H9 (cell line): ENCODE measurements at regions not wholly inside any gene's neighbourhood (a gene's known extent, or its start where the extent isn't known, plus 50 kb on each side); places are given as distances from the start of the nearest gene placed in this dataset.
A peak's percentile ranks its signal among the peaks of the same experiment; 100 is the strongest.

Source experiments
- DNase-seq: peaks from one replicate; pipeline ENCODE4 v3.0.0-alpha.2; 2017
- H2AFZ ChIP-seq: one replicate; pipeline ENCODE4 v1.6.1; 2013; ENCODE audit warnings: mild to moderate bottlenecking, low read length, control low read depth, moderate library complexity
- H2AK5ac ChIP-seq: 2 replicates; pipeline ENCODE4 v1.6.1; 2013; ENCODE audit warnings: low read length, control low read depth, mixed read lengths; ENCODE audit not compliant: insufficient read length
- H2BK120ac ChIP-seq: one replicate; pipeline ENCODE4 v1.6.1; 2013; ENCODE audit warnings: low read depth, mild to moderate bottlenecking, low read length, control low read depth, inconsistent platforms; ENCODE audit not compliant: poor library complexity, severe bottlenecking
- H2BK12ac ChIP-seq: 2 replicates; pipeline ENCODE4 v1.6.1; 2013; ENCODE audit warnings: low read length, control low read depth, mixed read lengths, low read depth; ENCODE audit not compliant: insufficient read length
- H2BK15ac ChIP-seq: 2 replicates; pipeline ENCODE4 v1.6.1; 2013; ENCODE audit warnings: low read depth, low read length, control low read depth
- H2BK20ac ChIP-seq: one replicate; pipeline ENCODE4 v1.6.1; 2013; ENCODE audit warnings: low read depth, mild to moderate bottlenecking, low read length, control low read depth, inconsistent platforms; ENCODE audit not compliant: poor library complexity, severe bottlenecking
- H2BK5ac ChIP-seq: 2 replicates; pipeline ENCODE4 v1.6.1; 2013; ENCODE audit warnings: low read length, control low read depth, mixed read lengths; ENCODE audit not compliant: insufficient read length
- H3K14ac ChIP-seq: 2 replicates; pipeline ENCODE4 v1.6.1; 2013; ENCODE audit warnings: low read length, control low read depth; ENCODE audit not compliant: insufficient read depth
- H3K18ac ChIP-seq: 2 replicates; pipeline ENCODE4 v1.6.1; 2013; ENCODE audit warnings: low read depth, mild to moderate bottlenecking, mixed read lengths, low read length, control low read depth; ENCODE audit not compliant: insufficient read length
- H3K23ac ChIP-seq: 2 replicates; pipeline ENCODE4 v1.6.1; 2013; ENCODE audit warnings: low read length, control low read depth, mixed read lengths, low read depth; ENCODE audit not compliant: insufficient read length
- H3K23me2 ChIP-seq: 2 replicates; pipeline ENCODE4 v1.6.1; 2013; ENCODE audit warnings: low read depth, mild to moderate bottlenecking, mixed read lengths, low read length, control low read depth; ENCODE audit not compliant: insufficient read length, poor library complexity, severe bottlenecking
- H3K27ac ChIP-seq: 2 replicates; pipeline ENCODE4 v1.5.1; 2013; ENCODE audit warnings: low read length, control low read depth, mixed read lengths, low read depth; ENCODE audit not compliant: insufficient read length
- H3K27me3 ChIP-seq: 2 replicates; pipeline ENCODE4 v1.6.1; 2013; ENCODE audit warnings: low read length, control low read depth, inconsistent platforms; ENCODE audit not compliant: insufficient read depth
- H3K4ac ChIP-seq: 2 replicates; pipeline ENCODE4 v1.6.1; 2013; ENCODE audit warnings: low read depth, mild to moderate bottlenecking, control low read depth, inconsistent platforms, low read length, moderate library complexity
- H3K4me1 ChIP-seq: 2 replicates; pipeline ENCODE4 v1.6.1; 2013; ENCODE audit warnings: low read length, control low read depth, inconsistent platforms; ENCODE audit not compliant: insufficient read depth
- H3K4me2 ChIP-seq: 2 replicates; pipeline ENCODE4 v1.6.1; 2013; ENCODE audit warnings: low read length, control low read depth, mixed read lengths; ENCODE audit not compliant: insufficient read length, insufficient read depth
- H3K56ac ChIP-seq: 2 replicates; pipeline ENCODE4 v1.6.1; 2013; ENCODE audit warnings: low read depth, mild to moderate bottlenecking, mixed read lengths, low read length, control low read depth; ENCODE audit not compliant: insufficient read length
- H3K79me1 ChIP-seq: 2 replicates; pipeline ENCODE4 v1.6.1; 2013; ENCODE audit warnings: low read depth, mild to moderate bottlenecking, moderate library complexity, low read length, control low read depth, inconsistent platforms; ENCODE audit not compliant: insufficient read depth, poor library complexity, severe bottlenecking
- H3K79me2 ChIP-seq: 2 replicates; pipeline ENCODE4 v1.6.1; 2013; ENCODE audit warnings: low read length, control low read depth, inconsistent platforms; ENCODE audit not compliant: insufficient read depth
- H3K9ac ChIP-seq: 2 replicates; pipeline ENCODE4 v1.6.1; 2013; ENCODE audit warnings: low read length, control low read depth, mixed read lengths; ENCODE audit not compliant: insufficient read length; ENCODE audit errors: extremely low read depth
- H3K9me3 ChIP-seq: one replicate; pipeline ENCODE4 v1.6.1; 2013; ENCODE audit warnings: low read depth, low read length, inconsistent platforms; ENCODE audit not compliant: control insufficient read depth
- H3T11ph ChIP-seq: one replicate; pipeline ENCODE4 v1.6.1; 2013; ENCODE audit warnings: mild to moderate bottlenecking, low read length, control low read depth, inconsistent platforms
- H4K20me1 ChIP-seq: one replicate; pipeline ENCODE4 v1.6.1; 2013; ENCODE audit not compliant: control insufficient read depth, insufficient read length, insufficient read depth
- H4K5ac ChIP-seq: 2 replicates; pipeline ENCODE4 v1.6.1; 2013; ENCODE audit warnings: low read depth, mild to moderate bottlenecking, mixed read lengths, low read length, control low read depth; ENCODE audit not compliant: insufficient read length
- H4K8ac ChIP-seq: replicated peaks from 2 replicates; pipeline ENCODE4 v1.6.1; 2013; ENCODE audit warnings: low read length, control low read depth, mixed read lengths, low read depth; ENCODE audit not compliant: insufficient read length
- H4K91ac ChIP-seq: 2 replicates; pipeline ENCODE4 v1.6.1; 2013; ENCODE audit warnings: low read depth, mild to moderate bottlenecking, moderate library complexity, mixed read lengths, low read length, control low read depth; ENCODE audit not compliant: insufficient read length
- H3K27ac Mint-ChIP-seq, 3 experiments: 2 replicates in 2 of 3; 3 replicates in 1 of 3; pipeline ENCODE4 v1.8.0; 2020 to 2021; ENCODE audit warnings: mixed read lengths in 3 of 3, mild to moderate bottlenecking in 1 of 3, moderate library complexity in 1 of 3
- H3K27me3 Mint-ChIP-seq: 2 replicates; pipeline ENCODE4 v1.8.0; 2021; ENCODE audit warnings: low read depth, mild to moderate bottlenecking, moderate library complexity, mixed read lengths
- H3K36me3 Mint-ChIP-seq, 3 experiments: 2 replicates in 2 of 3; 3 replicates in 1 of 3; pipeline ENCODE4 v1.8.0; 2020 to 2021; ENCODE audit warnings: low read depth in 3 of 3, mixed read lengths in 3 of 3; ENCODE audit not compliant: insufficient read depth in 1 of 3
- H3K4me1 Mint-ChIP-seq, 2 experiments: 2 replicates each; pipeline ENCODE4 v1.8.0; 2020; ENCODE audit warnings: mixed read lengths in 2 of 2
- H3K4me3 Mint-ChIP-seq, 2 experiments: 2 replicates in 1 of 2; 3 replicates in 1 of 2; pipeline ENCODE4 v1.8.0; 2020 to 2021; ENCODE audit warnings: mild to moderate bottlenecking in 2 of 2, mixed read lengths in 2 of 2, moderate library complexity in 1 of 2
- H3K9me3 Mint-ChIP-seq, 2 experiments: 2 replicates in 1 of 2; 3 replicates in 1 of 2; pipeline ENCODE4 v1.8.0; 2020; ENCODE audit warnings: mild to moderate bottlenecking in 2 of 2, mixed read lengths in 2 of 2, moderate library complexity in 1 of 2
- WGBS: extraction: QIAGEN DNeasy Blood & Tissue Kit; methylation state at CpG from one replicate; pipeline ENCODE4 v1.1.7; 2013; ENCODE audit warnings: missing lambda C conversion rate, low lambda C conversion rate, mixed read lengths; ENCODE audit not compliant: insufficient read length; ENCODE audit errors: extremely low coverage; 5-methylcytosine and 5-hydroxymethylcytosine counted together
- TF ChIP-seq, protein P1 (sequence below): fragments of 200-600 bp; sonication (generic); conservative IDR thresholded peaks from 3 replicates; pipeline ENCODE4 v1.8.0; 2021; ENCODE audit warnings: antibody characterized with exemption, mild to moderate bottlenecking

DNA sequence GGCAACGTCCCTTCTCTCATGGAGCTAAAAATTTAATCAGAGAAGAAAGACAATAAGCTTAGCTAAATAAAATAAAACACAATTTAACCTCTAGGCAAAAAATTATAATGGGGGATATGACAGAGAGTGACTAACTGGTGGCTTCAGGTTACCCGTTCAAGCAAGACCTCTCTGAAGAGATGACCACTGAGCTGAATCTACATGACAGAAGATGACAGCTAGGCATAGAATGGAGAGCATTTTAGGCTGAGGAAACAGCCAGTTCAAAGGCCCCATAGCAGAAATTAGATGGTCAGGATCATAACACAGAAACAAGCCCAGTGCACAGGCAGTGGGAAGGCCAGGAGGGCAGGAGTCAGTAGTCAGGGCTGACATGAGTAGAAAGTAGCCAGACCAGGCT is 1094.3 kb downstream of the VRK1 start:
- Histone ChIP-seq H2BK5ac (no peak overlapping the region), H2BK12ac (no peak overlapping the region)
- no peak for DNase-seq

More for the DNA sequence above, 1094.3 kb downstream of the VRK1 start:
- Histone ChIP-seq H3K23ac (no peak overlapping the region), H2BK15ac (no peak overlapping the region), H3K18ac (no peak overlapping the region), H3K79me1 (no peaks in the 10 kb centered on the region), H4K8ac (no peak overlapping the region), H3K23me2 (no peaks in the 10 kb centered on the region), H3K56ac (no peak overlapping the region), H2AFZ (no peak overlapping the region), H3K4ac (no peak overlapping the region), H2BK120ac (no peak overlapping the region), H3K27ac (no peak overlapping the region), H2AK5ac (no peak overlapping the region), H4K20me1 (no peaks in the 10 kb centered on the region), H3K4me1 (peaks cover 8% of the 10 kb centered on the region; the same call in 1 of the 2 replicates), H4K5ac (no peak overlapping the region), H3T11ph (no peak overlapping the region), H3K9ac (no peak overlapping the region), H3K4me2 (no peak overlapping the region), H3K27me3 (no peaks in the 10 kb centered on the region), H4K91ac (no peak overlapping the region), H3K14ac (no peak overlapping the region), H3K79me2 (no peaks in the 10 kb centered on the region), H2BK20ac (no peak overlapping the region), H3K9me3 (no peaks in the 10 kb centered on the region)
- H3K27me3 Mint-ChIP-seq = no peaks in the 10 kb centered on the region
- H3K27ac Mint-ChIP-seq = peak overlapping the region in 2 of 3 experiments; percentile 48 to 69; a peak in 4 of 7 replicates
- TF ChIP-seq, protein P1, sequence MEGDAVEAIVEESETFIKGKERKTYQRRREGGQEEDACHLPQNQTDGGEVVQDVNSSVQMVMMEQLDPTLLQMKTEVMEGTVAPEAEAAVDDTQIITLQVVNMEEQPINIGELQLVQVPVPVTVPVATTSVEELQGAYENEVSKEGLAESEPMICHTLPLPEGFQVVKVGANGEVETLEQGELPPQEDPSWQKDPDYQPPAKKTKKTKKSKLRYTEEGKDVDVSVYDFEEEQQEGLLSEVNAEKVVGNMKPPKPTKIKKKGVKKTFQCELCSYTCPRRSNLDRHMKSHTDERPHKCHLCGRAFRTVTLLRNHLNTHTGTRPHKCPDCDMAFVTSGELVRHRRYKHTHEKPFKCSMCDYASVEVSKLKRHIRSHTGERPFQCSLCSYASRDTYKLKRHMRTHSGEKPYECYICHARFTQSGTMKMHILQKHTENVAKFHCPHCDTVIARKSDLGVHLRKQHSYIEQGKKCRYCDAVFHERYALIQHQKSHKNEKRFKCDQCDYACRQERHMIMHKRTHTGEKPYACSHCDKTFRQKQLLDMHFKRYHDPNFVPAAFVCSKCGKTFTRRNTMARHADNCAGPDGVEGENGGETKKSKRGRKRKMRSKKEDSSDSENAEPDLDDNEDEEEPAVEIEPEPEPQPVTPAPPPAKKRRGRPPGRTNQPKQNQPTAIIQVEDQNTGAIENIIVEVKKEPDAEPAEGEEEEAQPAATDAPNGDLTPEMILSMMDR = no peak
- no peak overlapping the region; a peak in 1 of 5 replicates for H3K4me3 Mint-ChIP-seq
- H3K36me3 Mint-ChIP-seq = no peaks in the 10 kb centered on the region
- no CpG with 5 or more reads among the region's 2 CpGs for WGBS
- H3K4me1 Mint-ChIP-seq = peaks cover 14 to 18% of the 10 kb centered on the region in 2 experiments
- H3K9me3 Mint-ChIP-seq = peaks cover 0 to 2% of the 10 kb centered on the region in 2 experiments; a peak in 1 of 5 replicates
